PC-9 (cell line): ENCODE measurements at regions not wholly inside any gene's neighbourhood (a gene's known extent, or its start where the extent isn't known, plus 50 kb on each side); places are given as distances from the start of the nearest gene placed in this dataset.

ENCODE experiments used
- BruUV-seq: library from RNA; stranded (reverse); fragments of 400-500 nt; replicated peaks from 2 replicates; lab custom pipeline; 2021; lab: Mats Ljungman, UMichigan
- CTCF ChIA-PET: fragments of 300-600 bp; sonication (Branson Sonifier 250); formaldehyde crosslinking; loops from one replicate; lab custom pipeline; 2022; ENCODE audit warnings: antibody characterized with exemption; lab: Charles Lee
- POLR2A ChIA-PET: fragments of 300-600 bp; sonication (Branson Sonifier 250); formaldehyde crosslinking; loops from one replicate; lab custom pipeline; 2022; ENCODE audit warnings: antibody characterized with exemption; ENCODE audit not compliant: unreplicated experiment; lab: Charles Lee
- DNase-seq, 2 experiments: peaks; one replicate each; pipeline versions ENCODE4 v3.0.0 to v3.0.0-alpha.2; 2015 to 2022; ENCODE audit warnings: mixed read lengths in 1 of 2
- H2AFZ ChIP-seq: fragments of 200-600 bp; sonication (generic); 2 replicates; pipeline ENCODE4 v1.8.1; 2017; ENCODE audit warnings: antibody characterized with exemption
- H3F3A ChIP-seq: fragments of 200-600 bp; sonication (generic); 2 replicates; pipeline ENCODE4 v1.8.1; 2017; ENCODE audit warnings: antibody characterized with exemption, mild to moderate bottlenecking, low read depth; ENCODE audit not compliant: insufficient read depth
- H3K27ac ChIP-seq: fragments of 200-600 bp; sonication (generic); 2 replicates; pipeline ENCODE4 v1.6.1; 2016; ENCODE audit warnings: mixed run types
- H3K27me3 ChIP-seq: fragments of 200-600 bp; sonication (generic); 2 replicates; pipeline ENCODE4 v1.6.1; 2016; ENCODE audit warnings: low read depth, mixed run types; ENCODE audit not compliant: insufficient read depth
- H3K36me3 ChIP-seq: fragments of 200-600 bp; sonication (generic); 2 replicates; pipeline ENCODE4 v1.6.1; 2016; ENCODE audit warnings: low read depth, mixed run types
- H3K4me1 ChIP-seq: fragments of 200-600 bp; sonication (generic); replicated peaks from 2 replicates; pipeline ENCODE4 v1.6.1; 2016; ENCODE audit warnings: mixed run types; ENCODE audit not compliant: insufficient read depth
- H3K4me2 ChIP-seq: fragments of 200-600 bp; sonication (generic); 2 replicates; pipeline ENCODE4 v1.6.1; 2017; ENCODE audit warnings: mixed run types
- H3K4me3 ChIP-seq: fragments of 200-600 bp; sonication (generic); 2 replicates; pipeline ENCODE4 v1.6.1; 2016; ENCODE audit warnings: mixed run types
- H3K79me2 ChIP-seq: fragments of 200-600 bp; sonication (generic); 2 replicates; pipeline ENCODE4 v1.6.1; 2017; ENCODE audit warnings: low read depth, mixed run types
- H3K9me2 ChIP-seq: fragments of 200-600 bp; sonication (generic); 2 replicates; pipeline ENCODE4 v1.8.1; 2017; ENCODE audit warnings: mild to moderate bottlenecking; ENCODE audit not compliant: insufficient read depth
- H3K9me3 ChIP-seq: fragments of 200-600 bp; sonication (generic); 2 replicates; pipeline ENCODE4 v1.8.1; 2016; ENCODE audit warnings: low read depth; ENCODE audit not compliant: insufficient read depth
- H4K20me1 ChIP-seq: fragments of 200-600 bp; sonication (generic); 2 replicates; pipeline ENCODE4 v1.8.1; 2017; ENCODE audit not compliant: insufficient read depth
- CTCF ChIP-seq: fragments of 200-600 bp; sonication (generic); conservative IDR thresholded peaks from 2 replicates; pipeline ENCODE4 v1.6.1; 2017; ENCODE audit warnings: mixed run types, antibody characterized with exemption, mild to moderate bottlenecking, moderate library complexity
- EZH2 ChIP-seq: fragments of 200-600 bp; sonication (generic); IDR thresholded peaks from 2 replicates; pipeline ENCODE4 v1.8.0; 2017; ENCODE audit warnings: antibody characterized with exemption, low read depth
- intact Hi-C: fragments of 100-400 bp; cut with micrococcal nuclease; formaldehyde crosslinking; loops from one replicate; pipeline ENCODE4 v1.10.0; 2022; ENCODE audit not compliant: unreplicated experiment

- intact Hi-C loops = no loop called here
- DNase-seq = no peak
- TF ChIP-seq CTCF (no peak), EZH2 (no peak)
- BruUV-seq = no TSS peak
- Histone ChIP-seq H3K36me3 (no peaks in the 10 kb centered on the region), H3K9me3 (no peaks in the 10 kb centered on the region), H4K20me1 (no peaks in the 10 kb centered on the region), H2AFZ (no peak overlapping the region), H3K4me2 (no peak overlapping the region), H3K4me1 (no peaks in the 10 kb centered on the region), H3K9me2 (no peaks in the 10 kb centered on the region), H3K79me2 (no peaks in the 10 kb centered on the region), H3K27me3 (no peaks in the 10 kb centered on the region), H3F3A (no peaks in the 10 kb centered on the region), H3K4me3 (no peak overlapping the region), H3K27ac (no peak overlapping the region)
- ChIA-PET CTCF (no interaction called here), POLR2A (no interaction called here)
These were observed 238.1 kb downstream of the ZNF248 start for GRCh38 chr10:37619336-37619735.

GRCh38 chr10:37588299-37588698 lies 269.1 kb downstream of the ZNF248 start:
- no TSS peak for BruUV-seq
- Histone ChIP-seq H3K9me3 (no peaks in the 10 kb centered on the region), H3K79me2 (no peaks in the 10 kb centered on the region), H3K27me3 (no peaks in the 10 kb centered on the region), H3F3A (no peaks in the 10 kb centered on the region), H3K4me2 (no peak overlapping the region), H3K27ac (no peak overlapping the region), H3K4me3 (no peak overlapping the region), H3K36me3 (no peaks in the 10 kb centered on the region), H2AFZ (no peak overlapping the region), H4K20me1 (no peaks in the 10 kb centered on the region), H3K4me1 (no peaks in the 10 kb centered on the region), H3K9me2 (no peaks in the 10 kb centered on the region)
- intact Hi-C loops = loop anchor here (10.0 kb wide), 1 partner anchor 1193 kb away; no protein-coding TSS in a partner anchor
- TF ChIP-seq EZH2 (no peak), CTCF (no peak)
- DNase-seq = no peak
- ChIA-PET POLR2A (no interaction called here), CTCF (no interaction called here)

- no TSS peak for BruUV-seq
- H3K4me1 ChIP-seq = no peaks in the 10 kb centered on the region
- POLR2A ChIA-PET = no interaction called here
These were observed 272.8 kb downstream of the ZNF248 start for GRCh38 chr10:37584643-37585042.

More at GRCh38 chr10:37584643-37585042, 272.8 kb downstream of the ZNF248 start:
- no peak for TF ChIP-seq EZH2
- TF ChIP-seq CTCF = no peak
- CTCF ChIA-PET = no interaction called here
- no peak overlapping the region for H3K4me3 ChIP-seq
- H3K9me3 ChIP-seq = no peaks in the 10 kb centered on the region
- intact Hi-C loops = loop anchor here (10.0 kb wide), 1 partner anchor 1190 kb away; no protein-coding TSS in a partner anchor
- no peak overlapping the region for H3K27ac ChIP-seq
- DNase-seq = no peak
- no peaks in the 10 kb centered on the region for H4K20me1 ChIP-seq
- H3K27me3 ChIP-seq = peaks cover 7% of the 10 kb centered on the region; the same call in 1 of the 2 replicates
- no peaks in the 10 kb centered on the region for H3K79me2 ChIP-seq
- H3K9me2 ChIP-seq = no peaks in the 10 kb centered on the region
- no peaks in the 10 kb centered on the region for H3K36me3 ChIP-seq
- H2AFZ ChIP-seq = no peak overlapping the region
- no peak overlapping the region for H3K4me2 ChIP-seq
- H3F3A ChIP-seq = no peaks in the 10 kb centered on the region
